ENCODE measurements at regions not wholly inside any gene's neighbourhood (a gene's known extent, or its start where the extent isn't known, plus 50 kb on each side); places are given as distances from the start of the nearest gene placed in this dataset.

- TF ChIP-seq CTCF (IDR thresholded peaks at IDR 0.05) (no peak), POLR2A (IDR thresholded peaks at IDR 0.05) (no peak)
Observed at GRCh38 chr6:167472148-167472547, 147.3 kb downstream of the TTLL2 start.
